ENCODE measurements at regions not wholly inside any gene's neighbourhood (a gene's known extent, or its start where the extent isn't known, plus 50 kb on each side); places are given as distances from the start of the nearest gene placed in this dataset.

DNA sequence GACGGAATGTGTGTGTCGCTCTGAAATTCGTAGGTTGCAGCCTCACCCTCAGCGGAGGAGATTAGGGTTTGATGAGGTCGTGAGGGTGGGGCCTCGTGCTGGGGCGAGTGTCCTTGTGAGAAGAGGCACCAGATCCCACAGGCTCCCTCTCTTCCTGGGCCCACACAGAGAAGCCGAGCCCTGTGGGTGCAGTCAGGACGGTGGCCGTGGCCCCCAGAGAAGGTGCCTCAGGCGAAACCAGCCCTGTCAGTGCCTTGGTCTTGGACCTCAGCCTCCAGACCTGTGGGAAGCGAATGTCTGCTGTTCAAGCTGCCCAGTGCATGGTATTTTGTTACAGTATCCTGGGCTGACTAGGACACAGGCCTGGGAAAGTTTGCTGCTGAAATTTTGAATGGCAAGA, 108.0 kb upstream of the ALKAL2 start:
- TF ChIP-seq, protein P1, sequence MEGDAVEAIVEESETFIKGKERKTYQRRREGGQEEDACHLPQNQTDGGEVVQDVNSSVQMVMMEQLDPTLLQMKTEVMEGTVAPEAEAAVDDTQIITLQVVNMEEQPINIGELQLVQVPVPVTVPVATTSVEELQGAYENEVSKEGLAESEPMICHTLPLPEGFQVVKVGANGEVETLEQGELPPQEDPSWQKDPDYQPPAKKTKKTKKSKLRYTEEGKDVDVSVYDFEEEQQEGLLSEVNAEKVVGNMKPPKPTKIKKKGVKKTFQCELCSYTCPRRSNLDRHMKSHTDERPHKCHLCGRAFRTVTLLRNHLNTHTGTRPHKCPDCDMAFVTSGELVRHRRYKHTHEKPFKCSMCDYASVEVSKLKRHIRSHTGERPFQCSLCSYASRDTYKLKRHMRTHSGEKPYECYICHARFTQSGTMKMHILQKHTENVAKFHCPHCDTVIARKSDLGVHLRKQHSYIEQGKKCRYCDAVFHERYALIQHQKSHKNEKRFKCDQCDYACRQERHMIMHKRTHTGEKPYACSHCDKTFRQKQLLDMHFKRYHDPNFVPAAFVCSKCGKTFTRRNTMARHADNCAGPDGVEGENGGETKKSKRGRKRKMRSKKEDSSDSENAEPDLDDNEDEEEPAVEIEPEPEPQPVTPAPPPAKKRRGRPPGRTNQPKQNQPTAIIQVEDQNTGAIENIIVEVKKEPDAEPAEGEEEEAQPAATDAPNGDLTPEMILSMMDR (IDR thresholded peaks at IDR 0.05; ENCODE audit: borderline replicate concordance, extremely low read depth, low read length, poor library complexity, severe bottlenecking), result no peak
- no peak for TF ChIP-seq EZH2 (IDR thresholded peaks at IDR 0.05; ENCODE audit: borderline replicate concordance, low read depth, low read length, severe bottlenecking)
